ENCODE measurements at regions not wholly inside any gene's neighbourhood (a gene's known extent, or its start where the extent isn't known, plus 50 kb on each side); places are given as distances from the start of the nearest gene placed in this dataset.

DNA sequence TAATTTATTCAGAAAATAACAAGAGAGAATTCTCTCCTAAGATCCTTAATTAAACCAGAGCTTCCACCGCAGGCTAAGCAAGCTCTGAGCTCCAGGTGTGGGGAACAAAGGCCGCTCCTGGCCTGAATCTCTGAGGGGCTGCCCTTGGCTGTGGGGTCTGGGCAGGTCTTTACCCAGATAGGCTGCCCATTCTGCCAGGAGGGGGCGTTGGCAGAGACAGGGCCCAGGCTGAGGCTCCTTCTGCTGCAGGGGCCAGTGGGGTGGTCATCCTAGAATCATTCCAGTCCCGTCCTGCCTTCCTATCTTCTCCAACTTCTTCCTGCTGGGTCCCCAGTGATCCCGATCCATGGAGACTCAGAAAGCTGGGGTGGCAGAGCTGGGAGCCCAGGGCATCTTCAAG lies 82.9 kb upstream of the POU3F1 start:
- DNase-seq: no peak

DNA sequence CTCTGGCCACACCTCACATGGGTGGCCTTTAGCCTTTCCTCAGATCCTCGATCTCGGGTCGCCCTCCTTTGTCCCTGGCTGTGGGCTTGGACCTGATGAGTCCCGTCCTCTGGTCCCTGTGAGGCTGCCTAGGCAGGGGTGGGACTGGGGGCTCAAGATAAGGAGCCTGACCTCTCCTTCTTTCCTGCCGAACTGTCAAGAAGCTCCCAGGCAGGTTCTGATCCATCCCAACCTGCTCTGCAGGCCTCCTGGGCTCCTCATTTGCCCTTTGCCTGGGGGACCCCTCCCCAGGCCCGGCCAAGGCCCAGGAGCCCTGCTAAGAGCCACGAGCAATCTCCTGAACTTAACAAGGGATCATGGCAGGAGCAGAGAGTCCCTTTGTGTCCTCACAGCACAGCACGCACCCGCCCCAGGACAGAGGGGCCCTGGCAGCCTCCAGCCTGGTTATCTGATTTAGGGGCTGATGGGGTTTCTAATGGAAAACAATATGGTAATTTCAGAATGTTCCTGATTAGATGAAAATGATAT lies 82.4 kb upstream of the POU3F1 start:
- DNase-seq: no peak

DNA sequence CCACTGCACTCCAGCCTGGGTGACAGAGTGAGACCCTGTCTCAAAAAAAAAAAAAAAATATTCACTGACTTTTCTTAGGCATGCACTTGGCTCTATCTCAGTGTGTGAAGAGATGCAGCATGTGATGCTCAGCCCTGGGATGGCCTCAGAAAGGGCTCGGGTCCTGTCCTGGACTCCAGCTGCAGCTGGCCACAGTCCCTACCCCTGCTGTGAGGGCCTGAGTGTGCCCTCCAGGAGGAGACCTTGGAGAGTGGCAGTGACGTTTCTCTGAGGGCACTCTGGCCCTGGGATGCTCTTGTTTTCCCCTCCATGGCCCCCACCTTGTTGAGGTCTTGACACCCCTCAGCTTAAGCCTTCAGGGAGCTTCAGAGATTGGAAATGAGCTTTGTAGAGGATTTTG lies 81.9 kb upstream of the POU3F1 start:
- DNase-seq: no peak

DNA sequence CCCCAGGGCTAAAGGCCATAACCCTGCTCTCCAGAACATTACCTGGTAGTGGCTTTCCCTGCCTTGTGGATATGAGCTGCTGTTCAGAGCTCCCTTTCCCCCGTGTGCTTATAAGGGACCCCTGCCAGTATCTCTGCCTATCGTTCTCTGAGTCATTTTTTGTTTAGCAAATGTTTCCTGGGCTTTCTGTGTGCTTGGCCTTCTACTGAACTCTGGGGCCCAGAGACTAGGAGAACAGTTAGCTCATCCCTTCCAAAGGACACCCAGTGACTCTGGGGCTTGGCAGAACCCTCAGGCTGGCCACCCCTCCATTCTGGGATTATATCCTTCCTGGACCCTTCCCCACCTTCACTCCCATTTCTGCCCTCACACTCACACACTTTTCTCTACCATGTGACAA lies 80.8 kb upstream of the POU3F1 start:
- DNase-seq: no peak

DNA sequence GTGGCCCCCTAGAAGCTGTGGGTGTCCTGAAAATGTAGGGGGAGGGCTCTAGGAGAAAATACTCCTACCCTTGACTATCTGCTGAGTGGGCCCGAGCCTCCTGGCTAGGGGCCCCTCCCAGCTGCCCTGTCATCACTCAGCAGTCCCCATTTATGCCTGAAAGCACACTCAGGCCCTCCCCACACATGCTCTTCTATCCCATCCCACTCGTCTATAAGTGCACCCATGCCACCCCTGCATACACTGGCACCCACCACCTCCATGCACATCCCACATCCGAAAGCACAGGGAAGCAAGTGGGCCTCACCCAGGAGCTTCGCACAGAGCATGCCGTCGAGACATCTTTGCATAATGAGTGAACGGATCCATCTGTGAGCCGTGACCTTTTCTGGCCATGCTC lies 80.4 kb upstream of the POU3F1 start:
- no peak for DNase-seq

DNA sequence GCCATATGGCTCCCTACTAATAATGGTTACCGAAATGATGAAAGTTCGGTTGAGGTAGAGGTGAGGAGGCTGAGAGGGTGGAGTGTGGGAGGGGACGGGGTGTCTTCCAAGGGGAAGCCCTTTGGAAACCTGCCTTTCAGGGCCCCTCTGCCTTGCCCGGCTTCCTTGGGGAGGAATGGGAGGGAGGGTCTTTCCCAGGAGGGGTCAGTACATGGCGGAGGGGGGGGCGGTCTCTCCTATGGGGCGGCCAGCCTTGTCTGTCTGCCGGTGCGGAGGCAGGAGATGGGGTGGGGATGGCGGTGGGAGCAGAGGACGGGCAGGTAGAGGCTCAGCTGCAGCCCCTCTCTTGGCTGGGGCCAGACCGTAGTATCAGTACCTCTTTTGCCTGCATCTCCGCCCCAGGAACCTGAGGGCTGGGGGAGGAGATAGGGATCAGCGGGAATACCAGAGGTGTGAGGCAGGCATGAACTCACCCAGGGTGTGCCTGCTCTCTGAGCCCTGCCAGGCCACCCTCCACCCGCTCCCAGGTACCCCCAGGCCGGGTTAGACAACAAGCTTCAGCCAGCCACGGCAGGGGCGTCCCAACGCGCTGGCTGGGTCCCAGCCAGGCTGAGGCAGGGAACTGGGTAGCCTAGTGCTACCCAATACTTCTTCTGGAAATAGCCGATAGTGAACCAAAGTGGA lies 79.4 kb upstream of the POU3F1 start:
- DNase-seq: no peak

DNA sequence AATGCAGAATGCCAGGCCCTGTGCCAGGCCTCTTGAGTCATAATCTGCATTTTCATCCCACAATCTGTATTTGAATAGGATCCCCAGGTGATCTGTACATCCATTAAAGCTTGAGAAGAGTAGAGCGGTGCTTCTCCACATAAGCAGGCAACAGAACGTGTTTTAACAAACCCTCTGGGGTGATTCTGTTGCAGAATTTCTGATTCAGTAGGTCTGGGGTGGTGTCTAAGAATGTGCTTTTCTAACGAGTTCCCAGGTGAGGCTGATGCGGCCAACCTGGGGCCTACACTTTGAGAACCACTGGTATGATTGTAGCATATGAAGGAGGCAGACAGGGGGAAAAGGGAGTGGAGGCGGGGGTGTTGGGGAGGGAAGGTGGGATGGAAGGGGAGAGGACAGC lies 78.4 kb upstream of the POU3F1 start:
- no peak for DNase-seq

DNA sequence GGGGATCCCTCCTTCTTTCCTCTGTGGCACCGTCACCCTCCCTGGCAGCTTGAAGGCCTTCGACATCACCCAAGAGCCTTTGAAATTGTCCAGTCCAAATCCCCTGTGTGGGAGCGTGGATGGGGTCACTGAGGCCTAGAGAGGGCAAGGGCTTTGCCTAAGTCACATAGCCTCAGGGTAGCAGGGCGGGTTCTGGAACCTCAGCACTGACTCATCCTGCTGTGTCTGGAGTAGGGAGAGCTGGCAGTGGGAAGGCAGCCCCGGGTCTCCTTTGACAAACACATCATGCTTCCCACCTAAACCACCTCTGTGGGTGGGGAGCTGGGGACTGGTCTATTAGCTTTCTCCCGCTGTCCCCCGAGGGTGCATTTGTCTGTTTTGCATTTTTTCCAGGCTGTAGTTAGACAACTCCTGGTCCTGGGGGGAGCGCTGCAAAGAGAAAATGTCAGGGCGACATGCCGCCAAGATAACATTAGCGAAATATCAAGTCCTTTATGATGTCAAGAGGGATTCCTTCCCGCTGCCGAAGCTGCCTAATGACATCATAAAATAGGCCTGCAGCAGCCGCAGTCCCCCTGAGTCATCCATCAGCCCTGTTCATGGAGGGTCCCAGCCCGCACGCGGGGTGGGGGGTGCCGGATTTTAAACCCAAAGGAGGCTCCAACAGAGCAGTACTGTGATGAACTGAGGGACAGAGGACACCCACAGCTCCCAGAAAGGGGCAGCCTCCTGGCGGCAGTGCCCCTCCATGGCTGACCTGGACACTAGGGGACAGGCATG lies 77.0 kb upstream of the POU3F1 start:
- DNase-seq: no peak

DNA sequence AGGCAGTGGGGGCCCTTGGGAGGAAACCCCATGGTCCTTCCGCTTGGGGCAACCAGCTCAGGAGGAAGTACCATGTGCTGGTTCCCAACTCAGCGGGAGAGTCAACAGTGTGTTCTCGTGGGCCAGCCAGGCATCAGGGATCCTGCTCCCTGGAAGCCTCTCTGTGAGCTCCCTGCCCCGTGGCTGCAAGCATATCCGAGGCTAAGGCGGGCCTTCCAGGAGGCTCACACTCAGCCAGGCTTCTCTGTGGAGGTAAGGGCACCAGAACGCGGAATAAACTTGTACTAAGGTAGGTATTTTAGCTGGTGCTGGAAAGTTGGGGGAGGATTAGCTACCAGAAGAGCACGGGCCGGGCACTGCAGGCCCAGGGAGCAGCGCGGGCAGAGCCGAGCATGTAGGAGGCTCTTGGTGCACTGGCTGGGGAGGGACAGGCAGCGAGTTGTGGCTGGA lies 74.7 kb upstream of the POU3F1 start:
- no peak for DNase-seq

DNA sequence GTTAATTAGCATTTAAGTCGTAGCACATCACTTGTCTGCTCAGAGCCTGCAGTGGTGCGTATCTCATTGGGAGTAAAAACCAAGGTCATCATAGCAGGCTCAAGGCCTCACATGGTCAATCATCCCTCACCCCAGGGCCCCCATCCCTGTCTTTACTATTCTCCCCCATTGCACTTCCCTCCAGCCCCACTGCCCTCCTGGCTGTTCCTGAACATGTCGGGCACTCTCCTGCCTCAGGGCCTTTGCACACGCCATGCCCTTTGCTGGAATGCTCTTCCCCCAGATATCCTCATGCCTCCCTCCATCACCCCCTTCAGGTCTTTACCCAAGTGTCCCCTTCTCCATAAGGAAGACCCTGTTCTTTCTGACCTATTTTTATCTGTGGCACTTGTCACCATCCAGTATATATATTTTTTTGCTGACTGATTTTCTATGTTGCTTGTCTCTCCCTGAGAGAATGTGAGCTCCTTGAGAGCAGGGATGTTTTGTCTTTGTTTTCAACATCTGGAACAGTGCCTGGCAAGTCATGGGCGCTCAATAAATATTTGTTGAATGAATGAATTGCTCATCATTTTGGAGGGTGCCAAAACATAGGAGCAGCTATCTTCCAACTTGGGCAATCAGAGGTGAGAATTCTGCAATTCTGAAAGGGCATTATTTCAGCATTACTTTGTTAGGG lies 74.1 kb upstream of the POU3F1 start:
- DNase-seq: no peak

DNA sequence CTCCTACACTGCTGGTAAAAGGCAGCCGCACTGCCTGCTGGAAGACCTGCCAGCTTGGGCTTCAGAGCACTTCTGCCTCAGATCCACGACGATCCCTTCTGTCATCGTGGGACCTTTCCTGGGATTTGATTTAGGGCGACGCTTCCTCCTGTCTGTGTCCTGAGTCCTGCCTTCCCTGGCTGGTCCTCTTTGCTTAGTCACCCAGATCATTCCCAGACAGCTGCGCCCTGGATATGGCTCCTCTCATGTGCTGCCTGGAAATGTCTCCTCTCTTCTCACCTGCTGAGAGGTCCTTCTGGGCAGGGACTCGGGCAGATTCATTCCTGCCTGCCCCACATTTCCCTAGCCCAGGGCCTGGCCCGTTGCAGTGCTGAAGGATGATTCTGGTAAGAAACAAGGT lies 72.4 kb upstream of the POU3F1 start:
- DNase-seq: no peak

DNA sequence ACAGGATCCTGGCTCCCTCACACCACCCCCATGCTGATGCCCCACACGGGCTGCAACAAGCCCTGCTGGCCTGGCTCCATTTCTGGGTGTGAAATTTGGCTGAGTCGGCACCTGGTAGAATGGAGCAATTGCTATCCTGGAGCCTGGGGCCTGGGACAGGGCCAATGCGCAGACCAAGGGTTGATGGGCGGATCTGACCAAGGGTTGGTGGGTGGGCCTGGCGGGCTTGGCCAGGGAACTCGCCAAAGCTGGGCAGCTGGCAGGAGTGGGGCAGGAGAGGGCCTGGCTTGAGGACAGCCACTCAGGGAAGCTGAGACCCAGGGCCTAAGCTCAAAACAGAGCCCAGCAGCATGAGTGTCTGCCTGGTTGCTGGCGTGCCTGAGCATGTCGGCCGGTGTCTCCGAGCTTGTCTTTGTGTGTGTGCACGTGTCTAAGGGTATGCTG lies 70.9 kb upstream of the POU3F1 start:
- no peak for DNase-seq

DNA sequence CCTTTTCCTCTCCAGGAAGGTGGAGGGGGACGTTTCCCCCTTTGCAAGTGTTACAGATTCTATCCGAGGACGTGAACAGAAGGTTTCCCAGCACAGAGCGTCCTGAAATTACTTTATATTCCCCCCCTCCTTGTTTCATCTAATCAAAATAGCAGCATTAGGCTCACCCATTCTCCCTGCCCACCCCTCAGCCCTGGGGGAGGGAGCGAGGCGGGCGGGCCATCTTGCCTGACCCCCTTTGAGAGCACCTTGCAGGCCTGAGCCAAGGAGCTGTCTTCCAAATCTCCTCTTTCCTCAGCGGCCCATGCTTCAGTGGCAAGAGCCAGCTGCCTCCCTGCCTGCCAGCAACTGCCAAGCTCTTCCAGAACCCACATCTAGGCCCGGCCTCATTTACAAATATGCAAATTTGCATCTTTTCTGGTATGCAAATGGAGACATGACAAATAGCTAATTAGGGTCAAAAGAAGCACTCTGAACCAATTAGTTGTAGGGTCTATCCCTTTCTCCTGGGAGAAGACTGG lies 69.1 kb upstream of the POU3F1 start:
- DNase-seq: no peak

DNA sequence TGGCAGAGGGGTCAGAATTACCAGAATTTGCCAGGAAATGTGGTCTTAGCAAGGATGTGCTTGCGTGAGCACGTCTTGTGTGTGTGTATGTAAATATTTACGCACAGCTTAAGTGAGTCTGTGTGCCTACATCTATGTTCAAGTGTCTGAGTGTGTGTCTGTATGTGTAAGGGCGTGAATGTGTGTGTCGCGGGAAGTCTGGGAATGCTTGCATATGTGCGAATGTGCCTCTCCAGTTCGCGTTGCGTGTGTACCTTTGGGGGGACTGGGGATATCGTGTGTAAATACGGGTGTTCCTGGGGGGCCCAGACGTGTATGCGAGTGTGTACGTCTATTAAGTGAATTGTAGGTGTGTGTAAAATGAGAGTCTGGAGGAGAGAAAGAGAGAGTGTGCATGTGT lies 68.6 kb upstream of the POU3F1 start:
- DNase-seq: no peak

DNA sequence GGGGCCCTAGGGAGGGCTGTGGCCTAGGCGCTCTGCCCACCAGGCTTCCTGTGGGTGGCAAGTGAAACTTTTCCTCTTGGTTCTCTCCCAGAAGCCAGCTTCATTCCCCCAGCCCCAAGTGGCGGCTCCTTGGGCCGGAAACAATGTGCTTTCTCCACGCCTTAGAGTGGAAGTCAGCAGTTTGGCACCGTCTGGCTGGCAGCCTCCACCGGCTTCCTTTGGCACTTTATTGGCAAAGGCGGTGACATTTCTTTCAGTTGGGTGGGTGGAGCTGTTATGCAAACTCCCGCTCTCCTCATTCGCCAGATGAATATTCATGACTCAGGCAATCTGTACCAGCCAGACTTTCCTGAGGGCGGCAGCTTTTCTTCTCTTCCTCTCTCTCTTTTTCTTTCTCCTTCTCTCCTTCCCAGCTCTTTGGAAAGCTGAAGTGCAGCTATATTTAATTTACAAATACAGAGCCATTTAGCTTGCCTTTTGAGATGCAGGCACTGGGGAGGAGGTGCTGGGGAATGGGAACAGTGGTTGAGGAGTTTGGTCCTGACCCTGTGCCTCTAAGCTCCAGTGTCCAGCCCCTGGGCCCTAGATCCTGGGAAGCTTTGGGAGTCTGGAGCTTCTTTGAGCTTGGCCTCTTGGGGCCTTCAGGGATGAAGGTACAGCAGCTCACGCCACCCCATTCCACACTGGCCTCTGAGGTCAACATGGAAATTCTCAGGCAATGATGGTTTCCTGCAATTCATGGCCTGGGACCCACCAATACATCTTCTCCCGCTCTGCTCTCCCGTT lies 67.8 kb upstream of the POU3F1 start:
- no peak for DNase-seq

DNA sequence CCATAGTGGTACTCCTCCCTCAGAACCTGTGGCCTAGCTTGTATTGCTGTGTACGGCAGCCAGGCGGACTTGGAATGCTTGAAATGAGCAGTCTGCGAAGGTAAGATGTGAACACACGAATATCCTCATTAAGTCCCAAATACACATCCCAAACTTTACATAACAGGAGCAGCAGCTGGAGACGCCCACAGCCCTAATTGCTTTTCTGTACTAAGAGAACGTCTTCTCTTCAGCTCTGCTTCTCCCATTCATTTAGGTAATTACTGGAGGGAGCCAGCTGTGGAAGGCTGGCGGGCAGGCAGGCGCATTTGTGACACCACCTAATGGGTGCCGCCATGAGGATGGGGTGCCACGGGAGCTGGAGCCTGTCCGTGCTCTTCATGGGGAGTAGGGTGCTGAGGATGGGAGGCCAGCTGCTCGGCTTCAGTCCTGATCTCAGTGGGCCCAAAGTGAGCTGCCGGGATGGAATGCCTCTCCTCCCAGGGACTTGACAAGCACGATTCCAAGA lies 66.6 kb upstream of the POU3F1 start:
- no peak for DNase-seq

DNA sequence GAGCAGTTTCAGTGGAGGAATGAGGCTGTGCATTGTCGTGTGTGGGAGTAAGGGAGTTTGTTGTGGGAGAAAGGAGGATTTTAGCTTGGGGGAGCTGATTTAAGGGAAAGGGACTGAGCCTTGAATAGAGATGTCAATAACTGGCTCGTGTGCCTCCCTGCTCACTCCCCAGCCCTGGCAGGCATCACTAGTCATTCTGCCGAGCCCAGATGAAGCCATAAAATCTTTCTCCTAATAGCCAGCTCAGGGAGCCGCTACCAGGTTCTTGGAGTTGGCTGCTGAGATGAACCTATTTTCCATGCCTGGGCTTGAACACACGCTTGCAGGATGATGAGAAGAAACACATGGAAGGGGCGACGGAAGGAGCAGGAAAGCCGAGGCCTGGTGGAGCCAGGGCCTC lies 65.0 kb upstream of the POU3F1 start:
- DNase-seq: no peak

DNA sequence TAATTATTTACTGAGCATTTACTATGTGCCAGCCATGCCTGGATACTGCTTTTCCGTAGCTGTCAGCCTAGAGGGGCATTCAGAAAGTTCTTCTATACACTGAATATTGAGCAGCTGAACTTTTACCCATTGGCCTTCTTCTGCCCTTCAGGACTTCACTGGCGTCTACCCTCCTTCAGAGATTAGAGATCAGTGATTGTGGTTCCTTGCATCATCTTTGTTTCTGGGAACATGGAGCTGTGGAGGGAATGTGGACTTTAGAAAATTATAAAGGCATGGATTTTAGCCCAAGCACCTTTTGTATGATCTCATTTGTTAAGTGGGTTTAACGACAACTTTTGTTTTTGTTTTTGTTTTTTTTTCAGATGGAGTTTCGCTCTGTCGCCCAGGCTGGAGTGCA lies 58.7 kb upstream of the POU3F1 start:
- no peak for DNase-seq

DNA sequence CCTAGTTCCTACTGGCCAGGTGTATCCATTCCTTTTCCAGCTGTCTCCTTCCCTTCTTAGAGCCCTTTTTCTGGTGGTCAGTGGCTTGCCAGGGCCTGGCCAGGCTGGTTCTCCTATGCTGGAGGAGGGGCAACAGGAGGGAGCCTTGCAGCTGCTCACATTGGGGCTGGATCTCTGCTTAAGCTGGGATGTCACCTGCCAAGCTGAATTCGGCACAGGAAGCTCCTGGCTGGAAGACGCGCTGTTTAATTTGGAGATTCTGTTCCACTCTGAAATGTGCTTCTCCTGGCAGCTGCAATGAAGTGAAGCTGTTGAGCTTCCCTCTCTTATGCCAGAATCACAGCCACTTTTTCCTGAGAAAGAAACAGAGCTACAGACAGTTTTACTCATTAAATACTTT lies 56.0 kb upstream of the POU3F1 start:
- peak; percentile 71 for DNase-seq

DNA sequence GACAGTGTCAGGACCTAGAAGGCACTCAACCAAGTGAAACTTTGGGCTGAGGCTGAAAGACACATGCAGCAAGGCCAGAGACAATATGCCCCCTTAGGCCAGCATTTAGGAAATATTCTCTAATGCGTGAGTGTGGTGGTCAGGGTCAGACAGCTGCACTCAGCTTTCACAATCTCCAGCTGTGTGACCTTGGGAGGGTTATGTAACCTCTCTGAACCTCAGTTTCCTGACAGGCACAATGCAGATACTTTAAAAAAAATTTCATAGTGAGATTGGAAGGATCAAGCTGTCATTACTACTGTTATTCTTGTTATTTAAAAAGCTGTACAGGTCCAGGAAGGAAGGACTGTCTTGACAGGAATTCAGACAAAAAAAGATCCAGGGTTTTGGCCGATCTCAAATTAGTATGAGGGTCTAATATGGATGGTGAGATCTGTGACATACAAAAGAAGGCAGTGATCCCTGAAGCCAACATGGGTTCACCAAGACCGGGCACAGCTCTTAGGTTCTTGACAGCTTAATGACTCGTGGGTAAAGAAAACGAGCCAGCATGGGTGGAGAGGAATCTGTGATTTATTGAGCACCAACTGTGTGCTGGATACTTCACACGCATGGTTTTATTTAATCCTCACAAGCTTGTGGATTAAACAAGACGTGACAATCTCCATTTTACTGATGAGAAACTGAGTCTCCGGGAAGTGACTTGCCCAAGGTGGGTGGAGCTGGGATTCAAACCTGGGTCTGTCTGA lies 54.6 kb upstream of the POU3F1 start:
- DNase-seq: no peak

DNA sequence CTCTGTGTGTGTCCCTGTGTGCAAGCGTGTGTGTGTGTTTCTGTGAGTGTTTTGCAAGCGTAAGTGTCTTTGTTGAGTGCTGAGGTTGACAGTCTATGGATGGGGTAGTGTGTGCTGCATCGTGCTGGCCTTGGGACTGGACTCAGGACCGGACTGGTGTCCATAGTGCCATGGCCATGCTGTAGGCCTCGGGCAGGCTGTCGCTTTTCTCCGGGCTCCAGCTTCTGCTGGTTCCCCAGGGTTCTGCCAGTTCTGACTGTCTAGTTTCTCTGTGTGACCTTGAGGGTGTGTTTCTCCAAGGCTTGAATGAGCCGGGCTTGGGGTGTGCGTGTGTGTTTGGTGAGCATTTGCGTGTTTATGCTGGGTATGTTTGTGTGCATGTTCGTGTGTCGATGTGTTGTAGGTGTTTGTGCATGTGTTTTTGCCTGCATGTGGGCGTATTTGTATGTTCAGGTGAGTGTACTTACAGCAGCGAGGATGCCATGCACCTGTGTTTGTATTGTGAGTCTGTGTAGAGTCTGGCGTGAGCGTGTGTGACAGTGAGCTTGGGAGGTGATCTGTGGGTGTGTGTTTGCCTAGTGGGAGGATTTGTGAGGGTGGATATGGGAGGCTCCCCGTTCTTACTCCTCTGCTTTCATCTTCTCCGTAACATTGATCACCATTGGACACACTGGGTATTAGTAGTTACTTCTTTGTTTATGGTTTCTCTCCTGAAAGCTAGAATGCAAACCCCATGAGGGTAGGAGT lies 51.7 kb upstream of the POU3F1 start:
- no peak for DNase-seq

Measured in hindlimb muscle (tissue), 1 donor.